SK-N-SH (cell line): ENCODE measurements at regions not wholly inside any gene's neighbourhood (a gene's known extent, or its start where the extent isn't known, plus 50 kb on each side); places are given as distances from the start of the nearest gene placed in this dataset.

Source experiments
- CHD2 ChIP-seq: fragments of 150-350 bp; IDR thresholded peaks from 2 replicates; pipeline ENCODE4 v1.6.1; 2018; ENCODE audit warnings: low read length; ENCODE audit not compliant: partially characterized antibody
- EP300 ChIP-seq, 2 experiments: IDR thresholded peaks; 2 replicates each; pipeline versions ENCODE4 v1.4.0 to v1.6.1; 2012; ENCODE audit warnings: borderline replicate concordance in 1 of 2, low read depth in 1 of 2, low read length in 1 of 2
- GABPA ChIP-seq: IDR thresholded peaks from 2 replicates; pipeline ENCODE4 v1.4.0; 2012; ENCODE audit warnings: low read depth, mild to moderate bottlenecking
- JUND ChIP-seq: IDR thresholded peaks from 2 replicates; pipeline ENCODE4 v1.4.0; 2012
- MAX ChIP-seq: IDR thresholded peaks from 2 replicates; pipeline ENCODE4 v1.4.0; 2012; ENCODE audit warnings: low read depth
- NRF1 ChIP-seq: IDR thresholded peaks from 2 replicates; pipeline ENCODE4 v1.6.1; 2012; ENCODE audit warnings: low read depth, mild to moderate bottlenecking, low read length
- POLR2AphosphoS5 ChIP-seq: IDR thresholded peaks from 2 replicates; pipeline ENCODE4 v1.6.1; 2012; ENCODE audit warnings: low read depth, low read length
- REST ChIP-seq: IDR thresholded peaks from 2 replicates; pipeline ENCODE4 v1.6.1; 2012; ENCODE audit warnings: mild to moderate bottlenecking, low read depth, low read length, moderate library complexity
- TAF1 ChIP-seq: IDR thresholded peaks from 2 replicates; pipeline ENCODE4 v1.6.1; 2012; ENCODE audit warnings: low read depth, mild to moderate bottlenecking, low read length, moderate library complexity, borderline replicate concordance
- YY1 ChIP-seq: IDR thresholded peaks from 2 replicates; pipeline ENCODE4 v1.4.0; 2012; ENCODE audit warnings: low read depth, mild to moderate bottlenecking
- TF ChIP-seq, protein P1 (sequence below): fragments of 200-600 bp; sonication (generic); IDR thresholded peaks from 2 replicates; pipeline ENCODE4 v1.6.1; 2017; ENCODE audit warnings: antibody characterized with exemption, mild to moderate bottlenecking, moderate library complexity
- TF ChIP-seq, protein P2 (sequence below): fragments of 150-350 bp; IDR thresholded peaks from 2 replicates; pipeline ENCODE4 v1.6.1; 2017; ENCODE audit warnings: antibody characterized with exemption, low read length, low read depth, borderline replicate concordance

- TF ChIP-seq, protein P1, sequence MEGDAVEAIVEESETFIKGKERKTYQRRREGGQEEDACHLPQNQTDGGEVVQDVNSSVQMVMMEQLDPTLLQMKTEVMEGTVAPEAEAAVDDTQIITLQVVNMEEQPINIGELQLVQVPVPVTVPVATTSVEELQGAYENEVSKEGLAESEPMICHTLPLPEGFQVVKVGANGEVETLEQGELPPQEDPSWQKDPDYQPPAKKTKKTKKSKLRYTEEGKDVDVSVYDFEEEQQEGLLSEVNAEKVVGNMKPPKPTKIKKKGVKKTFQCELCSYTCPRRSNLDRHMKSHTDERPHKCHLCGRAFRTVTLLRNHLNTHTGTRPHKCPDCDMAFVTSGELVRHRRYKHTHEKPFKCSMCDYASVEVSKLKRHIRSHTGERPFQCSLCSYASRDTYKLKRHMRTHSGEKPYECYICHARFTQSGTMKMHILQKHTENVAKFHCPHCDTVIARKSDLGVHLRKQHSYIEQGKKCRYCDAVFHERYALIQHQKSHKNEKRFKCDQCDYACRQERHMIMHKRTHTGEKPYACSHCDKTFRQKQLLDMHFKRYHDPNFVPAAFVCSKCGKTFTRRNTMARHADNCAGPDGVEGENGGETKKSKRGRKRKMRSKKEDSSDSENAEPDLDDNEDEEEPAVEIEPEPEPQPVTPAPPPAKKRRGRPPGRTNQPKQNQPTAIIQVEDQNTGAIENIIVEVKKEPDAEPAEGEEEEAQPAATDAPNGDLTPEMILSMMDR = no peak
- TF ChIP-seq GABPA = no peak
- no peak for TF ChIP-seq REST
- no peak for TF ChIP-seq TAF1
- TF ChIP-seq YY1 = no peak
- no peak for TF ChIP-seq JUND
- TF ChIP-seq POLR2AphosphoS5 = no peak
- TF ChIP-seq, protein P2, sequence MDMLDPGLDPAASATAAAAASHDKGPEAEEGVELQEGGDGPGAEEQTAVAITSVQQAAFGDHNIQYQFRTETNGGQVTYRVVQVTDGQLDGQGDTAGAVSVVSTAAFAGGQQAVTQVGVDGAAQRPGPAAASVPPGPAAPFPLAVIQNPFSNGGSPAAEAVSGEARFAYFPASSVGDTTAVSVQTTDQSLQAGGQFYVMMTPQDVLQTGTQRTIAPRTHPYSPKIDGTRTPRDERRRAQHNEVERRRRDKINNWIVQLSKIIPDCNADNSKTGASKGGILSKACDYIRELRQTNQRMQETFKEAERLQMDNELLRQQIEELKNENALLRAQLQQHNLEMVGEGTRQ = no peak
- TF ChIP-seq EP300 (IDR thresholded peaks at IDR 0.05; ENCODE audit: borderline replicate concordance in 1 of 2, low read depth in 1 of 2, low read length in 1 of 2) = no peak
- TF ChIP-seq MAX = no peak
- no peak for TF ChIP-seq CHD2
- no peak for TF ChIP-seq NRF1
Measured at GRCh38 chr4:138890891-138891570, 124.5 kb upstream of the NOCT start.
